Karpas-422 (cell line): ENCODE measurements at regions not wholly inside any gene's neighbourhood (a gene's known extent, or its start where the extent isn't known, plus 50 kb on each side); places are given as distances from the start of the nearest gene placed in this dataset.

ENCODE experiments used
- DNase-seq: peaks from one replicate; pipeline ENCODE4 v3.0.0-alpha.2; 2015
- H2AFZ ChIP-seq: fragments of 200-600 bp; sonication (generic); 2 replicates; pipeline ENCODE4 v1.6.1; 2014; ENCODE audit warnings: antibody characterized with exemption, low read length, mixed read lengths
- H3K27ac ChIP-seq: fragments of 200-600 bp; sonication (generic); 2 replicates; pipeline ENCODE4 v1.5.1; 2014; ENCODE audit warnings: mild to moderate bottlenecking, low read length, moderate library complexity
- H3K27me3 ChIP-seq: fragments of 200-600 bp; sonication (generic); 2 replicates; pipeline ENCODE4 v1.6.1; 2014; ENCODE audit warnings: low read length, mixed read lengths
- H3K36me3 ChIP-seq: fragments of 200-600 bp; sonication (generic); 2 replicates; pipeline ENCODE4 v1.6.1; 2014; ENCODE audit warnings: low read length, mixed read lengths; ENCODE audit not compliant: insufficient read depth
- H3K4me1 ChIP-seq: fragments of 200-600 bp; sonication (generic); 2 replicates; pipeline ENCODE4 v1.6.1; 2014; ENCODE audit warnings: mild to moderate bottlenecking, low read length, mixed read lengths
- H3K4me2 ChIP-seq: fragments of 200-600 bp; sonication (generic); 2 replicates; pipeline ENCODE4 v1.6.1; 2014; ENCODE audit warnings: low read length, low read depth, mild to moderate bottlenecking; ENCODE audit not compliant: poor library complexity, severe bottlenecking
- H3K4me3 ChIP-seq: fragments of 200-600 bp; sonication (generic); 2 replicates; pipeline ENCODE4 v1.5.1; 2014; ENCODE audit warnings: mild to moderate bottlenecking, antibody characterized with exemption, low read length, mixed read lengths
- H3K79me2 ChIP-seq: fragments of 200-600 bp; sonication (generic); 2 replicates; pipeline ENCODE4 v1.6.1; 2014; ENCODE audit warnings: mild to moderate bottlenecking, low read length, mixed read lengths
- H3K9ac ChIP-seq: fragments of 200-600 bp; sonication (generic); 2 replicates; pipeline ENCODE4 v1.6.0; 2014; ENCODE audit warnings: low read length
- H3K9me2 ChIP-seq: fragments of 200-600 bp; sonication (generic), shearing (Covaris generic); replicated peaks from 2 replicates; pipeline ENCODE4 v1.6.0; 2014; ENCODE audit warnings: mild to moderate bottlenecking, low read length, moderate library complexity; ENCODE audit not compliant: insufficient read depth
- H3K9me3 ChIP-seq: fragments of 300-700, 200-600 bp; sonication (generic); 2 replicates; pipeline ENCODE4 v1.6.1; 2014; ENCODE audit warnings: low read length, mixed read lengths
- H4K20me1 ChIP-seq: fragments of 200-600 bp; sonication (generic); 2 replicates; pipeline ENCODE4 v1.6.1; 2014; ENCODE audit warnings: mild to moderate bottlenecking, antibody characterized with exemption, low read length, low read depth; ENCODE audit not compliant: insufficient read depth

DNA sequence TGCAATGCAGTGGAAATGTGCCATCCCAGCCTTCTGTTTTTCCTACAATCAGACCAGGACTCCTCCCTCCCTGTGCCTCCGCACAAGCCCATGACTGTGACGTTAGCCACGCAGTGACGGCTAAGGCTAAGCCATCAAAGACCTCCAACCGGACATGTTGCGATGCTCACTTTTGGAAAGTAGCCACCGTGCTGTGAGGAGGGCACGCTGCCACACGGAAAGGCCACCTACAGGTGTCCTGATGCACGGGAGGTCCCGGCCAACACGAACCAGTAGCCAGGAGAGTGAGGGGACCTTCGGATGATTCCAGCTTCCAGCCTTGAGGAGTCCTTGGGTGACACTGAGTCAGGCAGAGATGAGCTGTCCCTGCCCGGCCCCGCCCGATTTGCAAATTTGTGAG is 53.9 kb downstream of the FOXL1 start:
- Histone ChIP-seq H3K9me3 (no peaks in the 10 kb centered on the region), H3K79me2 (no peaks in the 10 kb centered on the region), H3K27ac (no peak overlapping the region), H3K9me2 (no peaks in the 10 kb centered on the region), H4K20me1 (no peaks in the 10 kb centered on the region), H3K9ac (no peak overlapping the region), H3K36me3 (no peaks in the 10 kb centered on the region), H3K27me3 (no peaks in the 10 kb centered on the region), H3K4me1 (no peaks in the 10 kb centered on the region), H2AFZ (no peak overlapping the region), H3K4me2 (no peak overlapping the region), H3K4me3 (no peak overlapping the region)
- no peak for DNase-seq

GRCh38 chr16:86632944-86633343 is 54.6 kb downstream of the FOXL1 start:
- H3K9ac ChIP-seq = no peak overlapping the region
- H3K4me2 ChIP-seq = no peak overlapping the region
- no peak for DNase-seq
- no peak overlapping the region for H3K27ac ChIP-seq
- H3K4me1 ChIP-seq = no peaks in the 10 kb centered on the region
- H3K4me3 ChIP-seq = no peak overlapping the region
- no peaks in the 10 kb centered on the region for H3K9me3 ChIP-seq
- no peaks in the 10 kb centered on the region for H3K36me3 ChIP-seq
- no peaks in the 10 kb centered on the region for H3K27me3 ChIP-seq
- no peaks in the 10 kb centered on the region for H4K20me1 ChIP-seq
- H3K79me2 ChIP-seq = no peaks in the 10 kb centered on the region
- no peak overlapping the region for H2AFZ ChIP-seq
- no peaks in the 10 kb centered on the region for H3K9me2 ChIP-seq

- no peaks in the 10 kb centered on the region for H3K9me3 ChIP-seq
- H4K20me1 ChIP-seq = no peaks in the 10 kb centered on the region
- H3K4me2 ChIP-seq = no peak overlapping the region
- no peak overlapping the region for H3K9ac ChIP-seq
- no peaks in the 10 kb centered on the region for H3K27me3 ChIP-seq
- no peak overlapping the region for H2AFZ ChIP-seq
- no peaks in the 10 kb centered on the region for H3K36me3 ChIP-seq
- no peaks in the 10 kb centered on the region for H3K9me2 ChIP-seq
- DNase-seq = no peak
- no peak overlapping the region for H3K27ac ChIP-seq
- H3K4me3 ChIP-seq = no peak overlapping the region
- H3K79me2 ChIP-seq = no peaks in the 10 kb centered on the region
- no peaks in the 10 kb centered on the region for H3K4me1 ChIP-seq
Observed at GRCh38 chr16:86634292-86634691, 55.9 kb downstream of the FOXL1 start.

GRCh38 chr16:86635176-86635876 is 57.0 kb downstream of the FOXL1 start:
- H3K9me3 ChIP-seq = no peaks in the 10 kb centered on the region
- H3K27me3 ChIP-seq = no peaks in the 10 kb centered on the region
- H3K9me2 ChIP-seq = no peaks in the 10 kb centered on the region
- no peak for DNase-seq
- H2AFZ ChIP-seq = no peak overlapping the region
- H3K79me2 ChIP-seq = no peaks in the 10 kb centered on the region
- H3K9ac ChIP-seq = no peak overlapping the region
- H3K27ac ChIP-seq = no peak overlapping the region
- H3K36me3 ChIP-seq = no peaks in the 10 kb centered on the region
- no peaks in the 10 kb centered on the region for H4K20me1 ChIP-seq
- H3K4me1 ChIP-seq = no peaks in the 10 kb centered on the region
- H3K4me3 ChIP-seq = no peak overlapping the region
- no peak overlapping the region for H3K4me2 ChIP-seq

DNA sequence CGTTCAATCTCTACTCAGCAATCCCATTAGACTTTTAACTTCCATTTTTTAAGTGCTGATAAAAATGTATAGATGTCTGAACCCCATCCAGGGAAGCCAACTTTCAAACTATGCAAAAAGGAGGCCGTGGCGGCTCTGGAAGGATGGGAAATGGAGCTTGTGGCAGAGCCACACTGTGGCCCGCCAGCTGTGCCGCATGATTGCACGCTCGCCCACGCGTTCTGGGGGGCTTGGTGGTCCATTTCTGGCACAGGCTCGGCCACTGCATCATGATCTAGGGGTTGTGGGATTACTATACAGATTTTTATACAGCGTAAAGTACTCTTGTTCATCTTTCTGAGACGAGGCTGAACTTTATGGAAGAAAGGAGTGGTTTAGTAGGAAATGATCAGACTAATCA is 57.6 kb downstream of the FOXL1 start:
- H3K4me3 ChIP-seq = no peak overlapping the region
- no peak for DNase-seq

GRCh38 chr16:86637744-86638143 is 59.4 kb downstream of the FOXL1 start:
- no peaks in the 10 kb centered on the region for H3K36me3 ChIP-seq
- H3K79me2 ChIP-seq = no peaks in the 10 kb centered on the region
- H3K4me2 ChIP-seq = no peak overlapping the region
- DNase-seq = no peak
- H3K9me3 ChIP-seq = no peaks in the 10 kb centered on the region
- no peaks in the 10 kb centered on the region for H3K4me1 ChIP-seq
- H3K27ac ChIP-seq = no peak overlapping the region
- H3K9ac ChIP-seq = no peak overlapping the region
- H2AFZ ChIP-seq = no peak overlapping the region
- no peaks in the 10 kb centered on the region for H3K9me2 ChIP-seq
- no peaks in the 10 kb centered on the region for H4K20me1 ChIP-seq
- no peak overlapping the region for H3K4me3 ChIP-seq
- H3K27me3 ChIP-seq = no peaks in the 10 kb centered on the region

More for the DNA sequence above, 57.6 kb downstream of the FOXL1 start:
- Histone ChIP-seq H4K20me1 (no peaks in the 10 kb centered on the region), H3K27me3 (no peaks in the 10 kb centered on the region), H3K9me2 (no peaks in the 10 kb centered on the region), H3K9me3 (no peaks in the 10 kb centered on the region), H3K36me3 (no peaks in the 10 kb centered on the region), H2AFZ (no peak overlapping the region), H3K4me2 (no peak overlapping the region), H3K27ac (no peak overlapping the region), H3K4me1 (no peaks in the 10 kb centered on the region), H3K9ac (no peak overlapping the region), H3K79me2 (no peaks in the 10 kb centered on the region)

GRCh38 chr16:86638642-86639041 is 60.3 kb downstream of the FOXL1 start:
- Histone ChIP-seq H2AFZ (no peak overlapping the region), H3K9me3 (no peaks in the 10 kb centered on the region), H3K79me2 (no peaks in the 10 kb centered on the region), H3K4me3 (no peak overlapping the region), H3K27me3 (no peaks in the 10 kb centered on the region), H4K20me1 (no peaks in the 10 kb centered on the region), H3K4me1 (no peaks in the 10 kb centered on the region), H3K9ac (no peak overlapping the region), H3K27ac (no peak overlapping the region), H3K36me3 (no peaks in the 10 kb centered on the region), H3K9me2 (no peaks in the 10 kb centered on the region), H3K4me2 (no peak overlapping the region)
- DNase-seq = no peak

DNA sequence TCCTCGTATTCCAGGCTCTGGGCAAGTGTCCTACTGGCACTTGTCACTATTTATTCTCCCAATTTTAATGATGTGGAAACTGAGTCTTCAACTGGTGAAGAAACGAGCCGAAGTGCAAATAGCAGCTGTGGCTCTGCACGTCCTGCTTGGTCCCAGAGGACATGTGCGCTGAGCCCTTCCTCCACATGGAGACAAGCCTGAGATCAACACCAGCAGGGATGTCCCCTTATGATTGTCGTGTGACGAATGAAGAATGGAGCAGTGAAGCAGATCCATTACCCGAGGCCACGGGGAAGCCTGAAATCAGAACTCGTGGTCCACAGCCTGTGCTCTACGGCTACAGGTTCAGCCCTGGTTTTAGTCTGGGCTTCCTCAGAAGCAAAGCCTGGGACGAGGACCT is 61.0 kb downstream of the FOXL1 start:
- Histone ChIP-seq H3K4me1 (no peaks in the 10 kb centered on the region), H3K9ac (no peak overlapping the region), H3K9me3 (no peaks in the 10 kb centered on the region), H3K27me3 (no peaks in the 10 kb centered on the region), H3K36me3 (no peaks in the 10 kb centered on the region), H3K27ac (no peak overlapping the region), H3K4me2 (no peak overlapping the region), H3K9me2 (no peaks in the 10 kb centered on the region), H2AFZ (no peak overlapping the region), H3K4me3 (no peak overlapping the region), H4K20me1 (no peaks in the 10 kb centered on the region), H3K79me2 (no peaks in the 10 kb centered on the region)
- DNase-seq = no peak
